Psoas muscle (tissue), 7 donors: ENCODE measurements at regions not wholly inside any gene's neighbourhood (a gene's known extent, or its start where the extent isn't known, plus 50 kb on each side); places are given as distances from the start of the nearest gene placed in this dataset.

Experiments used
- ATAC-seq, 4 donors: fragments of 200-7000 bp; cut with Tn5 transposase; one replicate each; pipeline ENCODE4 v1.9.1; 2020; ENCODE audit warnings: moderate library complexity in 3 of 4, mild to moderate bottlenecking in 2 of 4
- DNase-seq, 2 donors: peaks; one replicate each; pipeline ENCODE4 v3.0.0-alpha.2; 2020
- H3K27ac ChIP-seq: fragments of 200-600 bp; one replicate; pipeline ENCODE4 v1.8.0; 2022
- H3K27me3 ChIP-seq, 3 donors: fragments of 200-600 bp in 1 of 3; one replicate each; pipeline versions ENCODE4 v1.6.1 to v1.8.0; 2013 to 2022; ENCODE audit warnings: low read length in 2 of 3, mild to moderate bottlenecking in 2 of 3, moderate library complexity in 1 of 3; ENCODE audit not compliant: insufficient read depth in 3 of 3
- H3K36me3 ChIP-seq, 2 donors: fragments of 200-600 bp in 1 of 2; one replicate each; pipeline versions ENCODE4 v1.6.1 to v1.8.0; 2013 to 2022; ENCODE audit warnings: low read depth in 1 of 2, mild to moderate bottlenecking in 1 of 2, moderate library complexity in 1 of 2; ENCODE audit not compliant: insufficient read depth in 1 of 2
- H3K4me1 ChIP-seq: fragments of 200-600 bp; one replicate; pipeline ENCODE4 v1.8.0; 2022
- H3K4me3 ChIP-seq: fragments of 200-600 bp; one replicate; pipeline ENCODE4 v1.8.0; 2022; ENCODE audit warnings: mild to moderate bottlenecking
- H3K9me3 ChIP-seq: fragments of 200-600 bp; one replicate; pipeline ENCODE4 v1.8.0; 2022
- WGBS, 3 donors: extraction: QIAGEN DNeasy Blood & Tissue Kit; methylation state at CpG; one replicate each; pipeline versions ENCODE4 v1.1.6 to v1.1.7; 2013; 5-methylcytosine and 5-hydroxymethylcytosine counted together
- intact Hi-C, 2 donors: fragments of 100-400 bp; cut with DNase I; formaldehyde crosslinking; loops; one replicate each; pipeline versions ENCODE4 v1.11.0 to v1.14.2; 2022
- TF ChIP-seq, protein P1 (sequence below): fragments of 200-600 bp; IDR thresholded peaks from one replicate; pipeline ENCODE4 v1.8.0; 2022; ENCODE audit warnings: antibody characterized with exemption
- donor health status: healthy with polysubstance abuse.
- donor health status: DM: no; HTN: no; CAD: no; lungs with moderate emphysema.
- donor health status: Bipolar disorder and iron deficiency.
- donor health status: healthy.
- donor health status: DM: yes; HTN: yes; CAD: no.
- donor health status: DM: no; HTN: no; CAD: no.
- donor health status: DM: yes; HTN: yes; CAD: no.

DNA sequence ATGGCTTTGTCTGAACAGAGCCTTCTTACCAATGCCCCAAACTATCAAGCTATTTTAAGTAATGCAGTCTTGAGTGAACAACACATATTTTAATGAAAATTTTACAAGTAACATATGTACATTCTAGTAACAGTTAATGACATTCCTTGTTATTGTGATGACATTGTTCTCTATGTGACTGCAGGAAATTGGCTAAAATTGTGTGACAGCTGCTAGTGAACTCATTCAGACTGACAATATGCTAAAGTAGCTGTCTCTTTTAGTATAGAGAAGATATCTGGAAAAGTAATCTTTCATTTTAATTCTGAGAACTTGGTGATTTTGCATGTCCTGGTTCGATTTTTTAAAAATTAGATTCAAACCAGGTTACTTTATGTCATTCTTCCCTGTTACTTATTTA, 259.8 kb upstream of the MAGI2 start:
- H3K27me3 ChIP-seq = no peaks in the 10 kb centered on the region
- WGBS, 3 donors = 43 to 62% (median 50%) methylated on average over 1 of the region's 1 CpG
- DNase-seq = no peak
- ATAC-seq = no peak
- H3K4me3 ChIP-seq = no peak overlapping the region
- H3K9me3 ChIP-seq = no peaks in the 10 kb centered on the region
- intact Hi-C loops = no loop called here
- no peaks in the 10 kb centered on the region for H3K36me3 ChIP-seq
- no peaks in the 10 kb centered on the region for H3K4me1 ChIP-seq
- no peak overlapping the region for H3K27ac ChIP-seq
- TF ChIP-seq, protein P1, sequence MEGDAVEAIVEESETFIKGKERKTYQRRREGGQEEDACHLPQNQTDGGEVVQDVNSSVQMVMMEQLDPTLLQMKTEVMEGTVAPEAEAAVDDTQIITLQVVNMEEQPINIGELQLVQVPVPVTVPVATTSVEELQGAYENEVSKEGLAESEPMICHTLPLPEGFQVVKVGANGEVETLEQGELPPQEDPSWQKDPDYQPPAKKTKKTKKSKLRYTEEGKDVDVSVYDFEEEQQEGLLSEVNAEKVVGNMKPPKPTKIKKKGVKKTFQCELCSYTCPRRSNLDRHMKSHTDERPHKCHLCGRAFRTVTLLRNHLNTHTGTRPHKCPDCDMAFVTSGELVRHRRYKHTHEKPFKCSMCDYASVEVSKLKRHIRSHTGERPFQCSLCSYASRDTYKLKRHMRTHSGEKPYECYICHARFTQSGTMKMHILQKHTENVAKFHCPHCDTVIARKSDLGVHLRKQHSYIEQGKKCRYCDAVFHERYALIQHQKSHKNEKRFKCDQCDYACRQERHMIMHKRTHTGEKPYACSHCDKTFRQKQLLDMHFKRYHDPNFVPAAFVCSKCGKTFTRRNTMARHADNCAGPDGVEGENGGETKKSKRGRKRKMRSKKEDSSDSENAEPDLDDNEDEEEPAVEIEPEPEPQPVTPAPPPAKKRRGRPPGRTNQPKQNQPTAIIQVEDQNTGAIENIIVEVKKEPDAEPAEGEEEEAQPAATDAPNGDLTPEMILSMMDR = no peak

DNA sequence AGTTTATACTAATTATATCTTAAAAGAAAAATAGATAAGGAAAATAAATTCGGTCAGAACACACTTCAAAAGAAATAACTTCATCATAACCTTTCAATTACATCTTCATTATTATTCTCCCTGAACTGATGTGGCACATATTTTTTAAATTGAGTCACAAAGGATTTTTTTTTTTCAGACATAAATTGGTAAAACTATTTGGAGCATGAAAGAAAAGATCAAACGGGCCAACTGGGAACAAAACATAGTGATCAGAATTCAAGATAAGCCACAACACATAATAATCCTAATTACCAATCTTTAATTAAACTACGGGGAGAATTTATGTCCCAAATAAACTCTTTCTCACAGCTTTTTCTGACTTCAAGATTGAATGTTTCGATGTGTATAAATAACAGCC, 258.2 kb upstream of the MAGI2 start:
- Histone ChIP-seq H3K36me3 (no peaks in the 10 kb centered on the region), H3K27me3 (no peaks in the 10 kb centered on the region), H3K4me1 (no peaks in the 10 kb centered on the region), H3K4me3 (no peak overlapping the region), H3K9me3 (no peaks in the 10 kb centered on the region), H3K27ac (no peak overlapping the region)
- ATAC-seq = no peak
- no peak for DNase-seq
- WGBS, 3 donors = 55 to 63% (median 58%) methylated on average over 4 of the region's 4 CpGs
- TF ChIP-seq, protein P1 = no peak
- intact Hi-C loops = no loop called here

DNA sequence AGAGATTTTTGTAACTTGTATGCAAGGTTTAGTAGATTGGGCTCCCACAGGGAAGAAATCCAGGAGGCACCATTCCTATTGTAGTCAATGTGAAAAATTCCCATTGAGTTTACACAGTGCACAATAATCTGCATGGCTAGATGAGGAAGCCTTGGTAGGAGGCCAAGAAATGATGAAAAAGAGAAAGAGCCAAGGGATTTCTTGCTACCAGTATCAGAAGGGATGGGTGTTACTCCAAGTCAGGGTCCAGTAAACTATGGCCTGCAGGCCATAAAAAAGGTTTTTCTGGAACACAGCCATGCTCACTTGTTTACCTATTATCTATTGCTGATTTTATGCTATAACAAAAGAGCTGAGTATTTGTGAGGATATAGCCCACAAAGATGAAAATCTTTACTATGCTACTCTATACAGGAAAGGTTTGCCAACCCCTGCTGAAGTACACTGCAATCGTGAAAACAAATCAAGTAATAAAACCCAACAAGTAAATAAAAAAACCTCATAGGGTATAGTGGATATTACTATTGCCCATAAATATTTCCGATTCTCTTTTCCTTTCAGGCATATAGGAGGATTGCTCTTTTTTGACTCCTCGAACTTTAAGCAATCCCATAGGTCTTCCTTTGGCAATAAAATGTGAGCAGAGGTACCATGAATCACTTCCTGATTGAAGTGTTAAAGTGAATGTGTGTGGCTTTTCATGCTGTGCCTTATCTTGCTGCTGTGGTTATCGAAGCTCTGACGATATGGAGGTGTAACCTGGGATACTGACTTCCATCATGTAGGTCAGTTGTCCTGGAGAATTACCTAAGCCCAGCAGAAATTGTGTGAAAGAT, 256.3 kb upstream of the MAGI2 start:
- Histone ChIP-seq H3K27me3 (no peaks in the 10 kb centered on the region), H3K27ac (no peak overlapping the region), H3K36me3 (no peaks in the 10 kb centered on the region), H3K4me1 (no peaks in the 10 kb centered on the region), H3K4me3 (no peak overlapping the region), H3K9me3 (no peaks in the 10 kb centered on the region)
- WGBS, 3 donors = 48 to 52% (median 51%) methylated on average over 5 of the region's 5 CpGs
- TF ChIP-seq, protein P1 = no peak
- DNase-seq = no peak
- intact Hi-C loops = no loop called here
- no peak for ATAC-seq

DNA sequence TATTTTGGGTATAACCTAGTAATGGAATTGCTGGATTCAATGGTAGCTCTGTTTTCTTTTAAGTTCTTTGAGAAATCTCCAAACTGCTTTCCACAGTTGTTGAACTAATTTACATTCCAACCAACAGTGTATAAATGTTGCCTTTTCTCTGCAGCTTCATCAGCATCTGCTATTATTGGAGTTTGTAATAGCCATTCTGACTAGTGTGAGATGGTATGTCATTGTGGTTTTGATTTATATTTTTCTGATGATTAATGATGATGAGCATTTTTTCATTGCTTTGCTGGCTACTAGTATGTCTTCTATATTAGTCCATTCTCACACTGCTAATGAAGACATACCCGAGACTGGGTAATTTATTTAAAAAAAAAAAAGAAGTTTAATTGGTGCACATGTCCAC, 248.6 kb upstream of the MAGI2 start:
- no peaks in the 10 kb centered on the region for H3K27me3 ChIP-seq
- H3K9me3 ChIP-seq = no peaks in the 10 kb centered on the region
- 89 to 100% (median 92%) methylated on average over 1 of the region's 1 CpG for WGBS, 3 donors
- H3K4me1 ChIP-seq = no peaks in the 10 kb centered on the region
- ATAC-seq (no peak), DNase-seq (no peak)
- no peaks in the 10 kb centered on the region for H3K36me3 ChIP-seq
- no peak overlapping the region for H3K4me3 ChIP-seq
- H3K27ac ChIP-seq = no peak overlapping the region
- TF ChIP-seq, protein P1 = no peak
- intact Hi-C loops = no loop called here

DNA sequence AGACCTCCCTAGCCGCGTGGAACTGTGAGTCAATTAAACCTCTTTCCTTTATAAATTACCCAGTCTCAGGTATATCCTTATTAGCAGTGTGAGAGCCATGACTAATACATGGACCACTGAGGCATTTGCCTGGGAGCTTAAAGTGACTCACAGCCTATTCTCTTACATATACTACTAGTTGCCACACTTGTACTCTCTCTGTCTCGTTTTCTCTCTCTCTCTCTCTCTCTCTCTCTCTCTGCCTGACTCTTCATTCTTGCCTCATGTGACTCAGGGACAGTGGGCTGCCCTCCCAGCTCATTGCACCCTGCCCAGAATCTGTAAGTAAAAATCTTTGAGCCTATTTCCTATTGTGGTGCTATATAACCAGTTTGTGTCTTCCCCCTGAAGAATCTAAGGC, 238.5 kb upstream of the MAGI2 start:
- 72 to 75% (median 72%) methylated on average over 3 of the region's 3 CpGs for WGBS, 3 donors
- no peaks in the 10 kb centered on the region for H3K27me3 ChIP-seq
- no peak for ATAC-seq

More for the DNA sequence above, 238.5 kb upstream of the MAGI2 start:
- Histone ChIP-seq H3K36me3 (no peaks in the 10 kb centered on the region), H3K9me3 (no peaks in the 10 kb centered on the region), H3K4me3 (no peak overlapping the region), H3K4me1 (no peaks in the 10 kb centered on the region), H3K27ac (no peak overlapping the region)
- intact Hi-C loops = no loop called here
- TF ChIP-seq, protein P1 = no peak
- DNase-seq = no peak
